ENCODE measurements at regions not wholly inside any gene's neighbourhood (a gene's known extent, or its start where the extent isn't known, plus 50 kb on each side); places are given as distances from the start of the nearest gene placed in this dataset.
"Not testable (repeated sequence)": the region's sequence is repeated elsewhere in the genome, so short reads cannot be mapped to it uniquely, and the experiment has no call there.

GRCh38 chr6:93886416-93886815, 467.1 kb upstream of the EPHA7 start:
- ChIA-PET CTCF (no interaction called here), POLR2A (no interaction called here)
- H3K4me1 ChIP-seq (ENCODE audit: control extremely low read depth in 1 of 4, control insufficient read depth in 4 of 4, insufficient read depth in 4 of 4, low read length in 3 of 4) = no peaks in the 10 kb centered on the region
- H3K9me3 ChIP-seq (ENCODE audit: control extremely low read depth in 1 of 5, control insufficient read depth in 4 of 5, insufficient read depth in 2 of 5, low read depth in 1 of 5, low read length in 4 of 5) = no peaks in the 10 kb centered on the region
- H3K27ac ChIP-seq (ENCODE audit: insufficient read depth in 1 of 2, low read depth in 1 of 2, low read length in 2 of 2, poor library complexity in 1 of 2, severe bottlenecking in 2 of 2) = no peak overlapping the region
- no peak for DNase-seq
- no peaks in the 10 kb centered on the region for H3K36me3 ChIP-seq (ENCODE audit: control insufficient read depth in 4 of 4, insufficient read depth in 4 of 4, low read length in 3 of 4)
- H3K4me3 ChIP-seq (ENCODE audit: control insufficient read depth in 1 of 7, extremely low read depth in 1 of 7, insufficient read depth in 4 of 7, low read depth in 2 of 7, low read length in 6 of 7) = no peak overlapping the region
- 84% methylated on average over 2 of the region's 4 CpGs for WGBS (ENCODE audit: insufficient coverage)
- no peaks in the 10 kb centered on the region for H3K27me3 ChIP-seq (replicated peaks in 2 of 5; ENCODE audit: control insufficient read depth in 4 of 5, insufficient read depth in 5 of 5, low read length in 4 of 5)

- DNase-seq = no peak
- H3K36me3 ChIP-seq (ENCODE audit: control insufficient read depth in 4 of 4, insufficient read depth in 4 of 4, low read length in 3 of 4) = no peaks in the 10 kb centered on the region
- CTCF ChIA-PET = no interaction called here
- POLR2A ChIA-PET = no interaction called here
- no peak overlapping the region for H3K4me3 ChIP-seq (ENCODE audit: control insufficient read depth in 1 of 7, extremely low read depth in 1 of 7, insufficient read depth in 4 of 7, low read depth in 2 of 7, low read length in 6 of 7)
- H3K4me1 ChIP-seq (ENCODE audit: control extremely low read depth in 1 of 4, control insufficient read depth in 4 of 4, insufficient read depth in 4 of 4, low read length in 3 of 4) = no peaks in the 10 kb centered on the region
- H3K9me3 ChIP-seq (ENCODE audit: control extremely low read depth in 1 of 5, control insufficient read depth in 4 of 5, insufficient read depth in 2 of 5, low read depth in 1 of 5, low read length in 4 of 5) = no peaks in the 10 kb centered on the region
- no peak overlapping the region for H3K27ac ChIP-seq (ENCODE audit: insufficient read depth in 1 of 2, low read depth in 1 of 2, low read length in 2 of 2, poor library complexity in 1 of 2, severe bottlenecking in 2 of 2)
- WGBS (ENCODE audit: insufficient coverage) = 72% methylated on average over 3 of the region's 3 CpGs
- H3K27me3 ChIP-seq (replicated peaks in 2 of 5; ENCODE audit: control insufficient read depth in 4 of 5, insufficient read depth in 5 of 5, low read length in 4 of 5) = no peaks in the 10 kb centered on the region
Observed at GRCh38 chr6:93859971-93860370, 440.6 kb upstream of the EPHA7 start.

GRCh38 chr6:93858213-93858612, 438.9 kb upstream of the EPHA7 start:
- no CpG with 5 or more reads among the region's 2 CpGs for WGBS (ENCODE audit: insufficient coverage)
- ChIA-PET POLR2A (no interaction called here), CTCF (no interaction called here)
- Histone ChIP-seq H3K9me3 (ENCODE audit: control extremely low read depth in 1 of 5, control insufficient read depth in 4 of 5, insufficient read depth in 2 of 5, low read depth in 1 of 5, low read length in 4 of 5) (no peaks in the 10 kb centered on the region), H3K27me3 (replicated peaks in 2 of 5; ENCODE audit: control insufficient read depth in 4 of 5, insufficient read depth in 5 of 5, low read length in 4 of 5) (no peaks in the 10 kb centered on the region), H3K27ac (ENCODE audit: insufficient read depth in 1 of 2, low read depth in 1 of 2, low read length in 2 of 2, poor library complexity in 1 of 2, severe bottlenecking in 2 of 2) (no peak overlapping the region), H3K4me3 (ENCODE audit: control insufficient read depth in 1 of 7, extremely low read depth in 1 of 7, insufficient read depth in 4 of 7, low read depth in 2 of 7, low read length in 6 of 7) (no peak overlapping the region), H3K36me3 (ENCODE audit: control insufficient read depth in 4 of 4, insufficient read depth in 4 of 4, low read length in 3 of 4) (no peaks in the 10 kb centered on the region), H3K4me1 (ENCODE audit: control extremely low read depth in 1 of 4, control insufficient read depth in 4 of 4, insufficient read depth in 4 of 4, low read length in 3 of 4) (no peaks in the 10 kb centered on the region)
- no peak for DNase-seq

- DNase-seq = no peak
- CTCF ChIA-PET = no interaction called here
- Histone ChIP-seq H3K27ac (ENCODE audit: insufficient read depth in 1 of 2, low read depth in 1 of 2, low read length in 2 of 2, poor library complexity in 1 of 2, severe bottlenecking in 2 of 2) (no peak overlapping the region), H3K4me1 (ENCODE audit: control extremely low read depth in 1 of 4, control insufficient read depth in 4 of 4, insufficient read depth in 4 of 4, low read length in 3 of 4) (no peaks in the 10 kb centered on the region), H3K27me3 (replicated peaks in 2 of 5; ENCODE audit: control insufficient read depth in 4 of 5, insufficient read depth in 5 of 5, low read length in 4 of 5) (no peaks in the 10 kb centered on the region), H3K4me3 (ENCODE audit: control insufficient read depth in 1 of 7, extremely low read depth in 1 of 7, insufficient read depth in 4 of 7, low read depth in 2 of 7, low read length in 6 of 7) (no peak overlapping the region), H3K9me3 (ENCODE audit: control extremely low read depth in 1 of 5, control insufficient read depth in 4 of 5, insufficient read depth in 2 of 5, low read depth in 1 of 5, low read length in 4 of 5) (no peaks in the 10 kb centered on the region), H3K36me3 (ENCODE audit: control insufficient read depth in 4 of 4, insufficient read depth in 4 of 4, low read length in 3 of 4) (no peaks in the 10 kb centered on the region)
- POLR2A ChIA-PET = no interaction called here
- 0% methylated on average over 1 of the region's 4 CpGs for WGBS (ENCODE audit: insufficient coverage)
Observed at GRCh38 chr6:93849857-93850256, 430.5 kb upstream of the EPHA7 start.

GRCh38 chr6:93848031-93848742, 428.8 kb upstream of the EPHA7 start:
- 96% methylated on average over 3 of the region's 5 CpGs for WGBS (ENCODE audit: insufficient coverage)
- H3K27ac ChIP-seq (ENCODE audit: insufficient read depth in 1 of 2, low read depth in 1 of 2, low read length in 2 of 2, poor library complexity in 1 of 2, severe bottlenecking in 2 of 2) = no peak overlapping the region
- H3K36me3 ChIP-seq (ENCODE audit: control insufficient read depth in 4 of 4, insufficient read depth in 4 of 4, low read length in 3 of 4) = no peaks in the 10 kb centered on the region
- CTCF ChIA-PET = no interaction called here
- POLR2A ChIA-PET = no interaction called here
- H3K9me3 ChIP-seq (ENCODE audit: control extremely low read depth in 1 of 5, control insufficient read depth in 4 of 5, insufficient read depth in 2 of 5, low read depth in 1 of 5, low read length in 4 of 5) = no peaks in the 10 kb centered on the region
- H3K27me3 ChIP-seq (replicated peaks in 2 of 5; ENCODE audit: control insufficient read depth in 4 of 5, insufficient read depth in 5 of 5, low read length in 4 of 5) = no peaks in the 10 kb centered on the region
- no peaks in the 10 kb centered on the region for H3K4me1 ChIP-seq (ENCODE audit: control extremely low read depth in 1 of 4, control insufficient read depth in 4 of 4, insufficient read depth in 4 of 4, low read length in 3 of 4)
- no peak overlapping the region for H3K4me3 ChIP-seq (ENCODE audit: control insufficient read depth in 1 of 7, extremely low read depth in 1 of 7, insufficient read depth in 4 of 7, low read depth in 2 of 7, low read length in 6 of 7)
- DNase-seq = no peak

- Histone ChIP-seq H3K4me1 (ENCODE audit: control extremely low read depth in 1 of 4, control insufficient read depth in 4 of 4, insufficient read depth in 4 of 4, low read length in 3 of 4) (no peaks in the 10 kb centered on the region), H3K36me3 (ENCODE audit: control insufficient read depth in 4 of 4, insufficient read depth in 4 of 4, low read length in 3 of 4) (no peaks in the 10 kb centered on the region), H3K9me3 (ENCODE audit: control extremely low read depth in 1 of 5, control insufficient read depth in 4 of 5, insufficient read depth in 2 of 5, low read depth in 1 of 5, low read length in 4 of 5) (no peaks in the 10 kb centered on the region), H3K27ac (ENCODE audit: insufficient read depth in 1 of 2, low read depth in 1 of 2, low read length in 2 of 2, poor library complexity in 1 of 2, severe bottlenecking in 2 of 2) (no peak overlapping the region), H3K4me3 (ENCODE audit: control insufficient read depth in 1 of 7, extremely low read depth in 1 of 7, insufficient read depth in 4 of 7, low read depth in 2 of 7, low read length in 6 of 7) (no peak overlapping the region), H3K27me3 (replicated peaks in 2 of 5; ENCODE audit: control insufficient read depth in 4 of 5, insufficient read depth in 5 of 5, low read length in 4 of 5) (no peaks in the 10 kb centered on the region)
- ChIA-PET POLR2A (no interaction called here), CTCF (no interaction called here)
- no CpG with 5 or more reads among the region's 1 CpG for WGBS (ENCODE audit: insufficient coverage)
- DNase-seq = no peak
Observed at GRCh38 chr6:93842178-93842577, 422.8 kb upstream of the EPHA7 start.

GRCh38 chr6:93835451-93836145, 416.2 kb upstream of the EPHA7 start:
- H3K4me1 ChIP-seq (ENCODE audit: control extremely low read depth in 1 of 4, control insufficient read depth in 4 of 4, insufficient read depth in 4 of 4, low read length in 3 of 4); H3K27ac ChIP-seq (ENCODE audit: insufficient read depth in 1 of 2, low read depth in 1 of 2, low read length in 2 of 2, poor library complexity in 1 of 2, severe bottlenecking in 2 of 2); H3K4me3 ChIP-seq (ENCODE audit: control insufficient read depth in 1 of 7, extremely low read depth in 1 of 7, insufficient read depth in 4 of 7, low read depth in 2 of 7, low read length in 6 of 7); POLR2A ChIA-PET; H3K27me3 ChIP-seq (replicated peaks in 2 of 5; ENCODE audit: control insufficient read depth in 4 of 5, insufficient read depth in 5 of 5, low read length in 4 of 5); CTCF ChIA-PET; H3K9me3 ChIP-seq (ENCODE audit: control extremely low read depth in 1 of 5, control insufficient read depth in 4 of 5, insufficient read depth in 2 of 5, low read depth in 1 of 5, low read length in 4 of 5); H3K36me3 ChIP-seq (ENCODE audit: control insufficient read depth in 4 of 4, insufficient read depth in 4 of 4, low read length in 3 of 4); DNase-seq: not testable (repeated sequence)
- 100% methylated on average over 3 of the region's 8 CpGs for WGBS (ENCODE audit: insufficient coverage)

Measured in common myeloid progenitor, CD34-positive (primary cell).